ENCODE measurements at regions not wholly inside any gene's neighbourhood (a gene's known extent, or its start where the extent isn't known, plus 50 kb on each side); places are given as distances from the start of the nearest gene placed in this dataset.

DNA sequence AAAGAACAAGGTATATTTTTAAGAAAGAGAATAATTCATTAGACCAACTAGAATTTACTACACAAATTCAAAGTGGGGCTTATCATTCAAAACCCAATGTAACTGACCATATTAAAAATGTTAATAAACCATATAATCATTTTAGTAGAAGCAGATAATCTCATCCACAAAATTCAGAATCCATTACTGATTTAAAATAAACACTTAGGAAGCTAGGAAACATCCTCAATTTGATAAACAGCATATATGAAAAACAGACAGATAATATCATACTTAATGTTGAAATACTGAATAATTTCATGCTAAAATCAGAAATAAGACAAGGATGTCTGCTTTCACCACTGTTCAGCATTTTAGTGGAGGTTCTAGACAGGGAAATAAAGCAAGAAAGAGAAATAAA is 902.8 kb upstream of the PHF14 start:
- no peaks in the 10 kb centered on the region for H4K20me1 ChIP-seq (ENCODE audit: insufficient read depth)
- no peak overlapping the region for H3K4me3 ChIP-seq (replicated peaks in 1 of 2; ENCODE audit: low read depth in 1 of 2, low read length in 2 of 2)
- no peak overlapping the region for H3K9ac ChIP-seq (ENCODE audit: low read length)
- no peak overlapping the region for H3K4me2 ChIP-seq (ENCODE audit: low read length)
- intact Hi-C loops (cut with micrococcal nuclease): no loop called here
- DNase-seq (ENCODE audit: low read depth, low spot score) (no peak), ATAC-seq (no peak)
- no peaks in the 10 kb centered on the region for H3K27me3 ChIP-seq (ENCODE audit: insufficient read depth, low read length)
- ChIA-PET POLR2A (no interaction called here), CTCF (no interaction called here), RAD21 (ENCODE audit: low non-redundant PET in 1 of 2, low total read pairs in 2 of 2, uncharacterized antibody in 2 of 2, unreplicated experiment in 2 of 2) (no interaction called here)
- no peak overlapping the region for H2AFZ ChIP-seq (ENCODE audit: low read depth, low read length, poor library complexity, severe bottlenecking)
- H3K79me2 ChIP-seq (ENCODE audit: insufficient read depth, low read length): no peaks in the 10 kb centered on the region
- no peaks in the 10 kb centered on the region for H3K36me3 ChIP-seq (ENCODE audit: control insufficient read depth in 1 of 2, insufficient read depth in 2 of 2, low read length in 2 of 2)
- no peak overlapping the region for H3K27ac ChIP-seq (ENCODE audit: low read depth, low read length)
- TF ChIP-seq ELF1 (IDR thresholded peaks at IDR 0.05; ENCODE audit: borderline replicate concordance, low read depth): no peak
- TF ChIP-seq REST (IDR thresholded peaks at IDR 0.05; ENCODE audit: low read depth): no peak
- TF ChIP-seq EZH2phosphoT487 (IDR thresholded peaks at IDR 0.05; ENCODE audit: borderline replicate concordance): no peak
- no peak for TF ChIP-seq RAD21 (IDR thresholded peaks at IDR 0.05; ENCODE audit: low read depth)
- no peak for TF ChIP-seq SIN3A (IDR thresholded peaks at IDR 0.05; ENCODE audit: low read depth)
- no peak for TF ChIP-seq ZFX (IDR thresholded peaks at IDR 0.05)
- no peak for TF ChIP-seq POLR2AphosphoS5 (IDR thresholded peaks at IDR 0.05; ENCODE audit: low read depth, low read length)
- no peak for TF ChIP-seq CEBPB (IDR thresholded peaks at IDR 0.05; ENCODE audit: low read depth)
- no peak for TF ChIP-seq EGR1 (IDR thresholded peaks at IDR 0.05; ENCODE audit: low read depth)
- TF ChIP-seq, protein P1, sequence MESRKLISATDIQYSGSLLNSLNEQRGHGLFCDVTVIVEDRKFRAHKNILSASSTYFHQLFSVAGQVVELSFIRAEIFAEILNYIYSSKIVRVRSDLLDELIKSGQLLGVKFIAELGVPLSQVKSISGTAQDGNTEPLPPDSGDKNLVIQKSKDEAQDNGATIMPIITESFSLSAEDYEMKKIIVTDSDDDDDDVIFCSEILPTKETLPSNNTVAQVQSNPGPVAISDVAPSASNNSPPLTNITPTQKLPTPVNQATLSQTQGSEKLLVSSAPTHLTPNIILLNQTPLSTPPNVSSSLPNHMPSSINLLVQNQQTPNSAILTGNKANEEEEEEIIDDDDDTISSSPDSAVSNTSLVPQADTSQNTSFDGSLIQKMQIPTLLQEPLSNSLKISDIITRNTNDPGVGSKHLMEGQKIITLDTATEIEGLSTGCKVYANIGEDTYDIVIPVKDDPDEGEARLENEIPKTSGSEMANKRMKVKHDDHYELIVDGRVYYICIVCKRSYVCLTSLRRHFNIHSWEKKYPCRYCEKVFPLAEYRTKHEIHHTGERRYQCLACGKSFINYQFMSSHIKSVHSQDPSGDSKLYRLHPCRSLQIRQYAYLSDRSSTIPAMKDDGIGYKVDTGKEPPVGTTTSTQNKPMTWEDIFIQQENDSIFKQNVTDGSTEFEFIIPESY (IDR thresholded peaks at IDR 0.05; ENCODE audit: extremely low read depth, insufficient replicate concordance, low read length): no peak
- no peak for TF ChIP-seq ATF3 (IDR thresholded peaks at IDR 0.05)
- TF ChIP-seq EZH2 (IDR thresholded peaks at IDR 0.05): no peak
- no peaks in the 10 kb centered on the region for H3K4me1 ChIP-seq (ENCODE audit: control insufficient read depth in 1 of 2, insufficient read depth in 2 of 2, low read length in 2 of 2)
- no peaks in the 10 kb centered on the region for H3K9me2 ChIP-seq (ENCODE audit: insufficient read depth)
- BruUV-seq (replicated peaks): no TSS peak
- peaks cover 0 to 3% of the 10 kb centered on the region in 2 experiments; a peak in 2 of 4 replicates for H3K9me3 ChIP-seq (ENCODE audit: control insufficient read depth in 1 of 2, insufficient read depth in 1 of 2, low read depth in 1 of 2, low read length in 2 of 2)
